H54 (cell line): ENCODE measurements at regions not wholly inside any gene's neighbourhood (a gene's known extent, or its start where the extent isn't known, plus 50 kb on each side); places are given as distances from the start of the nearest gene placed in this dataset.

Experiments
- DNase-seq: peaks from one replicate; pipeline ENCODE4 v3.0.0; 2011; ENCODE audit warnings: low spot score, mixed read lengths; ENCODE audit not compliant: insufficient read length
- FAIRE-seq: peaks from 3 replicates; lab custom pipeline; 2011; peaks lifted over from hg19 to GRCh38; lab: Jason Lieb, UNC
- POLR2A ChIP-seq: IDR thresholded peaks from 2 replicates; pipeline ENCODE4 v1.6.1; 2011; ENCODE audit warnings: low read depth, mild to moderate bottlenecking, low read length

DNA sequence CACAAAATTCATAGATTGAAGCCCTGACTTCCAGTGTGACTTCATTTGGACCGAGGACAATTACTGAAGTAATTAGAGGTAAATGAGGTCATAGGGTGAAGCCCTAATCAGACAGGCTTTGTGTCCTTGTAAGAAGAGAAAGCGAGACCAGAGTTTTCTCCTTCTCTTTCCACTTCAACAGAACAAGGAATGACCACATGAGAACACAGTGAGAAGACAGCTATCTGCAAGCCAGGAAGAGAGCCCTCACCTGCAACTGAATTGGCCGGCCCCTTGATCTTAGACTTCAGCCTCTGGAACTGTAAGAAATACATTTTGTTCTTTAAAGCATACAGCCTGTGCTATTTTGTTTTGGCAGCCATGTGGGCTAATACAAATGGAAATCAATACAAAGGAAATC lies 67.1 kb upstream of the PRKG2 start:
- DNase-seq (no peak), FAIRE-seq (no peak)
- TF ChIP-seq POLR2A, result no peak

DNA sequence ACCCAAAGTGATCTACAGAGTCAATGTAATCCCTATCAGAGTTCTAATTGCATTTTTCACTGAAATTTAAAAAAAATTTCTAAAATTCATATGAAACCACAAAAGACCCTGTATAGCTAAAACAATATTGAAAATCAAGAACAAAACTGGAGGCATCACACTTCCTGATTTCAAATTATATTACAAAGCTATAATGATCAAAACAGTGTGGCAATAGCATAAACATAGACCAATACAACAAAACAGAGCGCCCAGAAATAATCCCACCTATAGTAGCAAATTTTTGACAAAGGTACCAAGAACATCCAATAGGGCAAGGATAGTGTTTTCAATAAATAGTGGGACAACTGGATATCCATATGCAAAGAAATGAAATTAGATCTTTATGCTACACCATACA lies 59.4 kb upstream of the PRKG2 start:
- FAIRE-seq (no peak), DNase-seq (no peak)
- TF ChIP-seq POLR2A, result no peak

DNA sequence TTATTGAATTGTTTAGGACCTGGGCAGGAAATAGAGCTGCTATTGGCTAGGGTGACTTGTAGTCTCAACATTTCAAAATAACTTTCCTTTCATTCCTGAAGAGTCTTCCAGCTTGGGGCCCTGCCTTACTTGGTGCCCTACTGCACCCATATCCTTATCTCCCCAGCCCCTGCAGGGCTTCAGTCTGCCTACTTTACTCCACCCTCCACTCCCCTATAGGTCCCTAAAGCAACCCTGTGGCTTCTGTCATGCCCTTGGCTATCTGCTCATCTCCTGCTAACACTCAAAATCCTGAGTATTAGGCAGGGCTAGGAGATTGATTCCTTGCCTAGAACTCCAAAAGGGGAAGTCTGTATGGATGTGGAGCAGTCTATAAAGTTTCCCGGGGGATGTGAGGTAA lies 57.6 kb upstream of the PRKG2 start:
- TF ChIP-seq POLR2A, result no peak
- no peak for DNase-seq
- FAIRE-seq, result no peak
